C1 segment of cervical spinal cord (tissue), 14 donors: ENCODE measurements at regions not wholly inside any gene's neighbourhood (a gene's known extent, or its start where the extent isn't known, plus 50 kb on each side); places are given as distances from the start of the nearest gene placed in this dataset.
A peak's percentile ranks its signal among the peaks of the same experiment; 100 is the strongest.
"Not testable (repeated sequence)": the region's sequence is repeated elsewhere in the genome, so short reads cannot be mapped to it uniquely, and the experiment has no call there.

ENCODE experiments used
- DNase-seq, 14 donors: peaks; one replicate each; lab custom pipeline; 2025; lab: John Stamatoyannopoulos, UW

GRCh38 chr7:67616517-67616916 lies 619.9 kb downstream of the TYW1 start:
- no peak for DNase-seq

DNA sequence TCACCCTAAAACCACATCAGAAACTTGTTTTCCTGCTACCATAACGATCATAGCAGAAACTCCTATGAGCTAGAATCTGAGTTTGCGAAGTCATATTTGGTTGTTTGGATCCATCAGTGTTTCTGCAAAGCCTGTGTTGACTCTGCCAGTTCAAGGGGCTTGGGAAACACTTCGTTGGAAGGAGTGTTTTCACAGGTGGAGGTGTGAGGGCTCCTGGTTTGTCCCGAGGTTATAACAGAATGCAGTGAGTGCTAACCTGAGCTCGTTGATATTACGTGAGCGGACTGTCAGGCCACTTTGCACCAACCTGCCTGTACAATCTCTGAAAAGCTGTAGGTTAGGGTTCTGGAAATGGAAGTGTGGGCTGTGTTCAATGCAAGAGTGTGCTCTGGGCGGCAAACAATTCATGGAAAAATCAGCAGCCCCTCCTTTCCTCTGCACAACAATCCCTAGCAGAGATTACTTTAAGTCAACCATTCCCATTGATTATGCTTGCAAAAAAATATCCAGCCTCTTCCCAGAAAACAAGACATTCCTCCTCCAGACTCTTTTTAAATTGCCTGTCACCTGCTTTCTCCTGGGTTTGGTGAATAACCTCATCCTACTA lies 622.0 kb downstream of the TYW1 start:
- DNase-seq, result no peak

GRCh38 chr7:67619175-67619574 lies 622.5 kb downstream of the TYW1 start:
- no peak for DNase-seq

DNA sequence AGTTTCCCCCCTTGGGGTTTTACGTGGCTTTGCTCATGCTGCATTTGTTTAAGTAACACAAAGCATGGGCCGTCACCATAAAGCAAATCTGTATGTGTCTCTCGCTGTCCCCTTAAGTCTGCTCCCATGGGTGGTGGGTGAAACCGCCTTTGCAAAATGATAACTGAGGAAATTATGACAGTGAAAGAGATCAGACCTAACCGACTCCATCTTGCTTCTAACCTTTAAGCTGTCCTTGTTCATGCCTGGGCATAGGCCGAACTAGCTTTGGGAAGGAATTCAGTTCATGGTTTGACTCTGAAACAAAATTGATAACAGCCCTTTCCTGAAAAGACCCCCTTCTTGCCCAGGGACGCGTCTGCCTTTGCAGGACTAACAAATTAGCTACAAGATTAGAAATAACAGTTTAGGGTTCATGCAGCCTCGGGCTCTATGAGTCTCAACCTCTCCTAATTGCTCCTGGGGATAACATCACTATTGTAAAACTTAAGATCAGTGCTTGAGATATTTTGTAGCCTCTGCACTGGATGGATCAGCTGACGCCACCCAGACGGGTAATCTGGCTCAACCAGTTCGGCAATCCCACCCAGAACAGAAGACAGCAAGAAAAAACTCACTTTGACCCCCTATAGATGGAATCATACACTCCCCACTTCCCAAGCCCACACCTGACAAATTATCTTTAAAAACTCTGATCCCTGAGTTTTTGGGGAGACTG lies 623.7 kb downstream of the TYW1 start:
- no peak for DNase-seq

DNA sequence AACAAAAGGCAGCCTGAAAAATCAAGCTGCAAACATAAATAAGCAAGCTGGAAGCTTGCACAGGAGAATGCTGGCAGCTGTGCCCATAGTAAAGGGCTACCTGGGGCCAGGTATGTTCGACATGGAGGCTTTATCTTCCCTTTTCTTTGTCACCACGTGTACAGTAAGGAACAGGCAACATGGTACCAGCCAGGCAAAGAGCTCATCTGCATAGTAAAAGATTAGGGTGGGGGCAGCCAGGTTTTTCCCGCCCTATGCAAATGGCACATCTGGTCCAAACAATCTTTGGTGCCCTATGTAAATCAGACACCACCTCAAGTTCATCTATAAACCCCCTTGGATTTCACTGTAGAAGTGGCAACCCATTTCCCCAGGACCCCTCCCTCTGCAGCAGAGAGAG lies 625.1 kb downstream of the TYW1 start:
- no peak for DNase-seq

GRCh38 chr7:67625257-67625737 lies 628.7 kb downstream of the TYW1 start:
- peak in 13 of 14 donors; percentile 3 to 45 (median 23) for DNase-seq

DNA sequence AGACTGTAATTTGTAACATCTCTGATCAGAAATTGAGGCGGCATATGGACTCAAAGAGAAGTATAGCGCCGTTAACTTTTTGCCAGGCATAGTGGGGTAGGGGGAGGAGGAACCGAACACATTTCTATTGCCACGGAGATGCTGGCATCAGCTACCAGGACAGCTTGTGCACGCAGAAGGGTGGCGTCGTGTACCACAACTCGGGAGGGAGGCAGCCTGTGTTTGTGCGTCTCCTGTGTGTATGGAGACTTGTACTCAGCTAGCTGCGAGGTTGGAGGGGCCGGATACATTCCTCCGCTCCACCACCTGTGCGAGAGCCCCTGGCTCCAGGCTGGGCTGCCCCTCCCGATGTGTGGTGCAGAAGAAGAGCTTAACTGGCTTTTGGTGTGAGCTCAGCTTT lies 634.8 kb downstream of the TYW1 start:
- peak in 1 of 14 donors; percentile 55 for DNase-seq

GRCh38 chr7:67635271-67635670 lies 638.6 kb downstream of the TYW1 start:
- DNase-seq, result no peak

- DNase-seq, result no peak
Observed at GRCh38 chr7:67636348-67637022, 639.9 kb downstream of the TYW1 start.

- no peak for DNase-seq
Observed at GRCh38 chr7:67637023-67637358, 640.4 kb downstream of the TYW1 start.

GRCh38 chr7:67642542-67642941 lies 645.9 kb downstream of the TYW1 start:
- not testable (repeated sequence) for DNase-seq

DNA sequence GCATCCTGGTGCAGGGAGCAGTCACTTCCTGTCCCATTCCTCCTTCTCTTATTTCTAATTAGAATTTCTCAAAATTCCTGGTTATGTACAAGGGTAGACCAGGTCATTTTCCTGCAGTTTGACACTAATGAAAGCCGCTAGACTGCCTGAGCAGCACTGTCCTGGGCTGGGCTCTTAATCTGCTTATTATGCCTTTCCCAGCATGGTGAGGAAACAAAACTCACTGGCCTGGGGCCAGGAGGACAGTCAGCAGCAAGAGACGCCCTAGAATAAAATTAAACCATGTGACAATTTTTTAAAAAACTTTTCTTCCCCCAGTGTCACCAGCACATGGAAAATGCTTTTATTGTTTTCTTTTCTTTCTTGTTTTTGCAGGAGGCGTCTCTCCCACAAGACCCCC lies 647.5 kb downstream of the TYW1 start:
- no peak for DNase-seq

DNA sequence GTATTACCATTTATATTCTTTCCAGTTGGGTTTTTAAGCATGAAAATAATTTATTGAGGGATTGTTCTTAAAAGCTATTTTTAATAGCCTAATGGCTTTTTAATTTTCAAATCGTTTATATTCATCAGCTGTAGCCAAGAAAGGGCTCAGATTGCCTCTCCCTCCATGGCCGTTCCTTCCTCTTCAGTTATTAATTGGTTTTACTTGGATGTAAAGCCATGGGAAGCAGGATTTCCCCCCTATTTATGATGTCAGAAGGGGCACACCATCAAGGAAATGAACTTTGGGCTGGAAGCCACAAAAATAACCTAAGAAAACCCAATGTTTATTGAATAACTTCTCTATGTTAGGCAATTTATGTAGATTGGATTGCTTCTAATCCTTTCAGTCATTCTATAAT lies 656.3 kb downstream of the TYW1 start:
- no peak for DNase-seq

- DNase-seq, result no peak
Observed at GRCh38 chr7:67653856-67654454, 657.3 kb downstream of the TYW1 start.

GRCh38 chr7:67654642-67655041 lies 658.0 kb downstream of the TYW1 start:
- no peak for DNase-seq

DNA sequence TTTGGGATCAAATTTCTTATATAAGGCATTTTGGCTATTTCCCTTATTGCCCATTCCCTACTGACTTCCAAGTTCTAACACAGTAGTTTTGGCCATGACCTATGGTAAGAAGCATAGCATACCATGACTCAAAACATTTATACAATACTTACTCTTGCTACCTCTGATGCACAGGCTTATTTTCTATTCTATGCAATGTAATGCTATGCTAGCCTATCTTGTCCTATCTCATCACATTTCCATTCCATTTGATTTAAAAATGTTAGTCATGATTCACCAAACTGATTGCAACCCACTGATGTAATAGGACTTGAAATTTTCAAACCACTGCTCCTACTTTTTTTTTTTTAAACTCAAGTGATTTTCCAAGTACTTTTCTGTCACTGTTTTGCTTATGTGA lies 658.5 kb downstream of the TYW1 start:
- DNase-seq, result no peak

DNA sequence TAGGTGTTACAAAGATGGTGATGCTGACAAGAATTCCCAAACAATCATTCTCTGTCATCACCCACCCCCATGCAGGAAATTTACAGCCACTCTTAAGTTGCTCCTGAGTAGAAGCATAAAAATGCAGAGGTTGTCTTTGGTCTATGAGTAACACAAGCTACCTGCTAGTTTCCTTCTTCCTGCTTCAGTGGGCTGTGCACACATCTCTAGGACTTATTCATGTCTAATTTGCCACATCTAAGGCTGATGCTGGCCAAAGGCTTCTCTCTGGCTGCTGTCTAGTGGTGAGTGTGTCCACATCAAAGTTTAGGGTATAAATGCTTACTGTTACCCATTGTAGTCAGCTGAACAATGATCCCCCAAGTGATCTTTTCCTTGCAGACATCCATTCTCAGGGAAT lies 662.5 kb downstream of the TYW1 start:
- no peak for DNase-seq

DNA sequence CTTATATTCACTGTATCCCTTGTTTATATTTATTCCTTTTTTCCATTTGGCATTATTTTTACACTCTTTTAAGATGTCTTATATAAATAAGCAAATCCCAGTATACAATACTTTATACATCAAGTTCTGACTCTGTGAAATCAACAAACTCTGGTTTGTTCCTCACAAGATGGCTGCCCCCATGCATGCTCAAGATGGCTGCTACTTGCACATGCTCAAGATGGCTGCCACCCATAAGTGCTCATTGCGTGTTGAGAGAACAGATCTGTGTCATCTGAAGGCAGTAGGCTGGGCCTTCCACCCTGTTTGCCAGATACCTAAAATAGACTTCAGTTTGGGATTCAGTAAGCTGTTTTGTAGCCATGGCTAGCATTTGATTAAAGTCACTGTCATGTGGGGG lies 666.2 kb downstream of the TYW1 start:
- DNase-seq, result no peak

DNA sequence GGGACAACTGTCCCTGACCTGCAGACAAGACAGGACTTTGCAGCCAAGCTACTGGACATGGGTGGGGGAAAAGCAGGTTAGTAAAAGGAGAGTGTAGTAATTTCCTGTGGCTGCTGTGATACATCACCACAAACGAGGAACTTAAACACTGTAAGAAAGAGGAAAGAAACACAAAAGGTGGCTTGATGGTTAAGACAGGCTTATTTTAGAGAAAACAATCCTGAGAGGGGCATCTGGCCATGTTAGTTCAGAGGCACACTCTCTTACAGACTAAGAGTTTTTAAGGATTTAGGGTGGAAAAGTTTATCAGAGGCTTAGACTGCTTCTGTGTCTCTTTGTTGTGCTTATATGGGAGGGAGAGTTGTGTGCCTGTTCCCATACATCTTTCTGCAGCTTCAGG lies 667.0 kb downstream of the TYW1 start:
- no peak for DNase-seq

DNA sequence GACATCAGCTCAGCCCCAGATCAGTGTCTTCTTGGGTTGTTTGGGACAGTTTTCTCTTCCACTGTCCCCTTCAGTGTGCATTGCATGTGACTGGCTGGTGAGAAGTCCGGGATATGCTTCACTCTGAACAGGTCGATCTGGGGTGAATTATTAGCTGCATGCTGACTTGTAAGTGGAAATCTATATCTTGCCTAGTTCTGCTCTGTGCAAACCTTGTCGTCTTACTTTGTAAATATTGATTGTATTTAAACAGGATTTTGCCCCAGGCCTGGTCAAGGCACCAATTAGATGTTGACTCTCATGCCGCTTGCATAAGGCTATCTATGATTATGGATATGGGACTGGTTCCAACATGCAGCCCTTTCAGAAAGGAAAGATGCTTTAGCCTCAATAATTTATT lies 669.7 kb downstream of the TYW1 start:
- not testable (repeated sequence) for DNase-seq

GRCh38 chr7:67671006-67671548 lies 674.4 kb downstream of the TYW1 start:
- DNase-seq, result no peak

DNA sequence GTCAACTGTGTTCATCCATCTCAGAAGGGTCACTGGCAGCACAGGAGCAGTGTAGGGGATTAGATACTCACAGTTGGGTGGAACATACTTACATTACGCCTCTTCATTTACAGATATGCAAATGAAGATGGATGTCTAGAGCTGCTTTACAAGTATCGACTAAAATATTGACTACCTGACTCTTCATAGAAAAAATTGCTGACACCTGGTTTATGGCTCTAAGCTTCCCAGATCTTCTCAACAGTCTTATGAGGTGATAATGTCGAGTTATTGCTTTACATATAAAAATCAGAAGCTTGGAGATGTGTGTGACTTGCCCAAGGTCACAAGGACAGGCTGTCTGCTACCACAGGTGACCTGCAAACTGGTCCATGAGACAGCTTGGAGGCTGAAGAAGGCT lies 677.2 kb downstream of the TYW1 start:
- no peak for DNase-seq
